ENCODE measurements at regions not wholly inside any gene's neighbourhood (a gene's known extent, or its start where the extent isn't known, plus 50 kb on each side); places are given as distances from the start of the nearest gene placed in this dataset.

DNA sequence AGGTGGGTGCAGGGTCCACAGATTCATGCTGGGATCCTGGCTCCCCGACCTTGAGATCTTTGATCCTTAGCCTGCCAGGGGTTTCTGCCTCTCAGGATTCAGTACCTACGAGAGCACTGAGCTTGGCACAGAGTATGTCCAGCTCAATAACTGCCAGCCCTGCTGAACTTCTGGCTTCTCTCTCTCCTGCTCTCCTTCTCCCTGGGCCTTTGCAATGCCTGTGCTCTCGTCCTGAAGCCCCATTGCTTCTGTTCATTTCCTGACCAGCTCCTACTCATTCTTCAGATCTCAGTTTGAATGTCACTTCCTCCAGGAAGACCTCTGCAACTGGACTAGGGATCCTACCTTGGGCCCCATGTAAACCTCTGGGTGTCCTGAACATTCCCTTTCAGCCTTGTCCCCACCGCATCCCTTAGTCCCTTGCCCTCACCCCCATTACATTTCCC is 113.8 kb upstream of the HAAO start:
- intact Hi-C loops (cut with DNase I): no loop called here
- DNase-seq: no peak

- intact Hi-C loops (cut with DNase I): no loop called here
- DNase-seq: no peak
Observed at GRCh38 chr2:42905341-42906110, 113.1 kb upstream of the HAAO start.

- no peak for DNase-seq
- intact Hi-C loops (cut with DNase I): no loop called here
Observed at GRCh38 chr2:42904576-42904876, 112.1 kb upstream of the HAAO start.

- intact Hi-C loops (cut with DNase I): no loop called here
- DNase-seq: no peak
Observed at GRCh38 chr2:42903821-42904575, 111.6 kb upstream of the HAAO start.

DNA sequence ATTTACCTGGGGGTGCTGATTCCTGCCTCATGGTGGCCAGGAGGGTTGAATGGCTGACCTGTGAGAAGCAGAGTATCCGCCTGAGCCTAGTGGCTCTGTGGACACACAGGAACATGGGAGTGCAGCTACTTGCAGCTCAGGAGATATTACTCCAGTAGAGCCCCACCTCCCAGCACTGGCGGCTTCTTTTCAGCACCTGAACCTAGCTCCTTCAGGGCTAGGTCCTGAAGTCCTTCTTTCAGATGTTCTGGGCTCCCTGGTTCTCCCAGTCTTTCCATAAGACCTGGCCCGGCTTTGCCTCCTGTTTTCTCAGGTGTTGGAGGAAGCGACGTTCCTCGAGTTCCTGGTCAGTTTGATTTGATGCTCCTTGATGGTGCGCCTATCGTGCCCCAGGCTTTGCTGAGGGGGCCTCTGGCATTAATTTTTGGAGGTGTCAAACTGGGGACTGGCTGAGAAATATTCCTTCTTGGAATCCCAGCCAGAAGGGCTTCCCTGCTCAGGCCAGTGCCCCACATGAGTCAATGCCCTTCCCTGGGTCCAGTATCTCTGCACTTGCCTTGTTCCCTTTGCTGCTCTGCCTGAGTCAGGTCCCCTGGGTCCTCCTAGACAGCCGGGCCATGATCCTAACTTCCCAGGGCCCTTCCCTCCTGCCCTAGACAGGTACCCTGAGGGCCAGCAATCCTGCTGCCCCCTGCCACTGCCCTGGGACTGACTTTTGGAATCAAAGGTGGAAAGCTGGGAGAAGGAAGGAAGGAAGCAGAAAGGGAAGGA is 110.7 kb upstream of the HAAO start:
- intact Hi-C loops (cut with DNase I): no loop called here
- DNase-seq: no peak

DNA sequence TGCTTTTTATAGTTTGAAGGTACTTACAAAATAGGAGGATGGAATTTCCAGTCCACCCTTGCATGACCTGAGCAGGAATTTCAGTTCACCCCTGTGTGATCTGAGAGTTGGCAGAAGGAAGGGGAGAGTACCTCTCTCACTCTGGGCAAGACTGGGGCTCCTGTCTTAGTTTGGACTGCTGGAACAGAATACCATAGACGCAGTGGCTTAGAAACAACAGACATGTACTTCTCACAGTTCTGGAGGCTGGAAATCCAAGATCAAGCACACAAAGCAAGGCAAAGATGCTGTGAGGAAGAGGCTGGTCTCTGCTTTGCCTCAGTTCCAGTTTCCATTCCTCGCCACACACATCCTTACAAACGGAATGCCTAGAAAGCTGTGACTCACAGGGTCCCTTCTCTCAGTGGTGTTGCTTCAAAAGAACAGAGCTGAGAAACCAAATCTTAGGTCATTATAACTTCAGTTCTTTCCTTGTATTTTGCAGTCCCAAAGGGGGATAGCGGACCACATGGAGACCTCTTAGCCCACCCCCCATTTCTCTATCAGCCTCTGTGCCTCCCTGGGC is 108.8 kb upstream of the HAAO start:
- intact Hi-C loops (cut with DNase I): no loop called here
- DNase-seq: no peak

DNA sequence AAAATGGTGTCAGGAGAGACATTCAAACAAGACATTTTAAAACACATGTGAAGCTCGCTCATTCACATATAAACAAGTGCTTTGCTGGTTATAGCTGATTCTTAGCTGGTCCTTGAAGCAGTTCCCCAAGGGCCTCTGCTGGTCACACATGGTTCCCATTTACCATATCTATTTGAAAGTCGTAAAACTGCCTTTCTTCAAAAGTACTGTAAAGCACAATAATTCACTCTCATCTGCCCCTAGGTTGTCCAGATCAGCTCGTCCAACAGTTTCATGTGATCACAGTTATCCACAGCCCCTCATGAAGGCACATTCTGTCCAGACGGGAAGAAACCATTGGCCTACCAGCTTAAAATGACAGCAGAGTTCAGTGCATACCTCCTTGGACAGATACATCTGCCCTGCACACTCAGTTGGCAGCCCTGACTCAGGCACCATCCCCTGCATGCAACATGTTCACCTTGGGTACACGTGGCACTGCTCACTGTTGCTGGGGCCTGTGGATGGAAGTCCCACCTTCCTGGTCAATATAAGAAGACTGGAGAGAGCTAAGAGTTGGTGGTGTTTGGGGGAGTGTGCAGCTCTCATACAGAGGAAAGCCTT is 108.0 kb upstream of the HAAO start:
- intact Hi-C loops (cut with DNase I): no loop called here

GRCh38 chr2:42897358-42897757 is 105.0 kb upstream of the HAAO start:
- intact Hi-C loops (cut with DNase I): no loop called here

More for the DNA sequence above, 108.0 kb upstream of the HAAO start:
- DNase-seq: no peak

DNA sequence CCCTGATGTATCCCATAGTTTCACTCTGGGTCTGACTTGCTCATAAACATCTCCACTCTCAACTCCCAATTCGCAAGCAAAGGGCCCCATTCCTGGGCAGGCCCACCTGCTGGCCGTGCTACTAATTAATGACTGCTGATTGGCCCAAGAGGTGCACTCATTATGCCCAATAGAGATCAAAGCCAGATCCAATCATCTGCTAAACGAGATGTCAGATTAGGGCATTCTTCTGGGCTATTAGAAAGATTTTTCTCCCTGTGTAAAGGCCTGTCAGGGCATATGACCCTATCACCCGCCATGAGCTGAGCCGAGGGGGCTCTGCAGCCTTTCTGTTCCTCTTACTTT is 103.4 kb upstream of the HAAO start:
- intact Hi-C loops (cut with DNase I): no loop called here
- DNase-seq: no peak

More at GRCh38 chr2:42897358-42897757, 105.0 kb upstream of the HAAO start:
- DNase-seq: no peak

DNA sequence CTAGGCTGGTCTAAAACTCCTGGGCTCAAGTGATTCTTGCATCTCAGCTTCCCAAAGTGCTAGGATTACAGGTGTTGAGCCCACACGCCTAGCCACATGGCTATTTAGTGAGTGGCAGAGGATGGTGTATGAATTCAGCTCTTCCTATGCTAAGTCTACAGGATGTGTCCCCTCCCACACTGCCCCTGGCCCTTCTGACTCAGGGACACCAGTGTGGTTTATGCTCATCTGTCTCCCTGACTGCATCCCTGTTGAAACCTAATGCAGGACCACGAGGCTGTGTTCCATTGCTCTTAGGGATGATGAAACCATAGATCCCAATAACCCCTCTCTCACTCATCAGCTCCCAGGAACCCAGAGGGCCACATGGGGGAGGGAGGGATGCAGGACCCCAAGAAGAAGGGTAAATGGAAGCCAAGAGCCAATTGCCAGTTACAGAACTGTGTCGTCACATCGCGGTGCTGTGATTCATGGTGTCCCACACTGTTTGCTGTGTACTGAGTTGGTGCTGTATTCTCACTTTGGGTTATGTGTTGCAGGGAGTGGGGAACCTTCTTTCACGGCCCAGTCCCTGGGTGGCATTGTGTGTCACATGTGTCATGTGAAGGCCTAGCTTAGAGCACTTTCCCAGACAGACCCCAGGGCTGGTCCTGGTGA is 102.9 kb upstream of the HAAO start:
- intact Hi-C loops (cut with DNase I): no loop called here
- DNase-seq: no peak

GRCh38 chr2:42893047-42893758 is 100.8 kb upstream of the HAAO start:
- intact Hi-C loops (cut with DNase I): no loop called here
- DNase-seq: no peak

- DNase-seq: no peak
- intact Hi-C loops (cut with DNase I): no loop called here
Observed at GRCh38 chr2:42890791-42891355, 98.5 kb upstream of the HAAO start.

GRCh38 chr2:42888321-42889245 is 96.2 kb upstream of the HAAO start:
- intact Hi-C loops (cut with DNase I): no loop called here
- DNase-seq: no peak

- DNase-seq: no peak
- intact Hi-C loops (cut with DNase I): no loop called here
Observed at GRCh38 chr2:42886921-42887320, 94.5 kb upstream of the HAAO start.

- intact Hi-C loops (cut with DNase I): no loop called here
- DNase-seq: no peak
Observed at GRCh38 chr2:42882756-42883155, 90.4 kb upstream of the HAAO start.

- intact Hi-C loops (cut with DNase I): no loop called here
- no peak for DNase-seq
Observed at GRCh38 chr2:42881732-42882131, 89.3 kb upstream of the HAAO start.

GRCh38 chr2:42880738-42881690 is 88.6 kb upstream of the HAAO start:
- intact Hi-C loops (cut with DNase I): no loop called here
- DNase-seq: no peak
